ENCODE measurements at regions not wholly inside any gene's neighbourhood (a gene's known extent, or its start where the extent isn't known, plus 50 kb on each side); places are given as distances from the start of the nearest gene placed in this dataset.

GRCh38 chr4:35038079-35038805 lies 1206.1 kb downstream of the ARAP2 start:
- TF ChIP-seq TAF7 (optimal IDR thresholded peaks at IDR 0.05; ENCODE audit: borderline replicate concordance, low read depth, low read length) (no peak), SP1 (IDR thresholded peaks at IDR 0.05; ENCODE audit: low read depth, low read length) (no peak), CTCF (IDR thresholded peaks at IDR 0.05; ENCODE audit: control extremely low read depth in 1 of 3, insufficient read depth in 1 of 3, low read depth in 1 of 3, low read length in 3 of 3) (no peak), POLR2AphosphoS5 (IDR thresholded peaks at IDR 0.05; ENCODE audit: low read depth, low read length) (no peak), EZH2 (IDR thresholded peaks at IDR 0.05; ENCODE audit: low read depth, low read length, severe bottlenecking) (no peak)
